Adrenal gland (tissue), 9 donors: ENCODE measurements at regions not wholly inside any gene's neighbourhood (a gene's known extent, or its start where the extent isn't known, plus 50 kb on each side); places are given as distances from the start of the nearest gene placed in this dataset.

Experiments used
- DNase-seq, 7 donors: peaks; one replicate each; pipeline ENCODE4 v3.0.0-alpha.2; 2019 to 2020
- H3K27ac ChIP-seq, 5 donors: fragments of 200-600 bp; sonication (generic) in 4 of 5; 1 replicate in 3 of 5; 2 replicates in 2 of 5; pipeline versions ENCODE4 v1.5.1 to v1.8.0; 2016 to 2020; ENCODE audit warnings: mild to moderate bottlenecking in 1 of 5
- H3K27me3 ChIP-seq: fragments of 200-600 bp; 2 replicates; pipeline ENCODE4 v1.8.0; 2021
- H3K36me3 ChIP-seq, 2 donors: fragments of 200-600 bp; replicated peaks in 1 of 2; 1 replicate in 1 of 2; 2 replicates in 1 of 2; pipeline versions ENCODE4 v1.5.1 to v1.8.0; 2018 to 2022
- H3K4me1 ChIP-seq, 2 donors: fragments of 200-600 bp; replicated peaks in 1 of 2; 1 replicate in 1 of 2; 2 replicates in 1 of 2; pipeline versions ENCODE4 v1.5.1 to v1.8.0; 2018 to 2021
- H3K4me3 ChIP-seq, 4 donors: fragments of 200-600 bp; sonication (generic) in 3 of 4; one replicate each; pipeline ENCODE4 v1.5.1; 2016 to 2018
- H3K9me3 ChIP-seq, 3 donors: fragments of 200-600 bp; sonication (generic) in 1 of 3; replicated peaks in 1 of 3; 1 replicate in 2 of 3; 2 replicates in 1 of 3; pipeline versions ENCODE4 v1.5.1 to v1.8.0; 2016 to 2021
- POLR2A ChIP-seq, 2 donors: fragments of 450-650 bp; IDR thresholded peaks; one replicate each; pipeline ENCODE4 v1.6.1; 2017; ENCODE audit warnings: antibody characterized with exemption in 2 of 2, mild to moderate bottlenecking in 2 of 2, moderate library complexity in 1 of 2
- WGBS, 4 donors: extraction: QIAGEN DNeasy Blood & Tissue Kit in 2 of 4; methylation state at CpG; one replicate each; pipeline versions ENCODE4 v1.1.5 to v1.1.7; 2013 to 2017; 5-methylcytosine and 5-hydroxymethylcytosine counted together
- intact Hi-C, 2 donors: fragments of 100-400 bp; cut with DNase I; formaldehyde crosslinking; loops; one replicate each; pipeline versions ENCODE4 v1.14.1 to v1.15.0; 2022 to 2023
- TF ChIP-seq, protein P1 (sequence below), 6 experiments: fragments of 450-650 bp in 4 of 6; fragments of 200-600 bp in 2 of 6; sonication (generic) in 1 of 6; IDR thresholded peaks; 1 replicate in 5 of 6; 2 replicates in 1 of 6; pipeline versions ENCODE4 v1.5.1 to v1.8.0; 2016 to 2021; ENCODE audit warnings: antibody characterized with exemption in 6 of 6, mild to moderate bottlenecking in 2 of 6, moderate library complexity in 1 of 6
- donor health status: healthy with polysubstance abuse.
- donor health status: Bipolar disorder and iron deficiency.
- donor health status: DM: yes; HTN: yes; CAD: no.
- donor health status: DM: no; HTN: no; CAD: no.
- donor health status: DM: no; HTN: no; CAD: no.

DNA sequence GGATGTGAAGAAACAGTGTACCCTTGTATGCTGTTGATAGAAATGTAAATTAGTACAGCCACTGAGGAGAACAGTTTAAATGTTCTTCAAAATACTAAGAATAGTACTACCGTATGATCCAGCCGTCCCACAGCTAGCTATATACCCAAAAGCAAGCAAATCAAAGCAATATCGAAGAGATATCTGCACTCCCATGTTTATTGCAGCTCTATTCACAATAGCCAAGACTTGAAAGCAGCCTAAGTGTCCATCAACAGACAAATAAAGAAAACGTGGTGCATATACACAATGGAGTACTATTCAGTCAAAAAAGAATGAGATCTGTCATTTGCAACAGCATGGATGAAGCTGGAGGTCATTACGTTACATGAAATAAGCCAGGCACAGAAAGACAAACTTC lies 88.5 kb upstream of the SLC38A4 start:
- H3K4me1 ChIP-seq, result no peaks in the 10 kb centered on the region
- no peak for TF ChIP-seq POLR2A (IDR thresholded peaks at IDR 0.05)
- TF ChIP-seq, protein P1, sequence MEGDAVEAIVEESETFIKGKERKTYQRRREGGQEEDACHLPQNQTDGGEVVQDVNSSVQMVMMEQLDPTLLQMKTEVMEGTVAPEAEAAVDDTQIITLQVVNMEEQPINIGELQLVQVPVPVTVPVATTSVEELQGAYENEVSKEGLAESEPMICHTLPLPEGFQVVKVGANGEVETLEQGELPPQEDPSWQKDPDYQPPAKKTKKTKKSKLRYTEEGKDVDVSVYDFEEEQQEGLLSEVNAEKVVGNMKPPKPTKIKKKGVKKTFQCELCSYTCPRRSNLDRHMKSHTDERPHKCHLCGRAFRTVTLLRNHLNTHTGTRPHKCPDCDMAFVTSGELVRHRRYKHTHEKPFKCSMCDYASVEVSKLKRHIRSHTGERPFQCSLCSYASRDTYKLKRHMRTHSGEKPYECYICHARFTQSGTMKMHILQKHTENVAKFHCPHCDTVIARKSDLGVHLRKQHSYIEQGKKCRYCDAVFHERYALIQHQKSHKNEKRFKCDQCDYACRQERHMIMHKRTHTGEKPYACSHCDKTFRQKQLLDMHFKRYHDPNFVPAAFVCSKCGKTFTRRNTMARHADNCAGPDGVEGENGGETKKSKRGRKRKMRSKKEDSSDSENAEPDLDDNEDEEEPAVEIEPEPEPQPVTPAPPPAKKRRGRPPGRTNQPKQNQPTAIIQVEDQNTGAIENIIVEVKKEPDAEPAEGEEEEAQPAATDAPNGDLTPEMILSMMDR (IDR thresholded peaks at IDR 0.05), result no peak
- no peak for DNase-seq
- no peak overlapping the region for H3K4me3 ChIP-seq
- intact Hi-C loops, result no loop called here
- H3K27me3 ChIP-seq, result no peaks in the 10 kb centered on the region
- no peaks in the 10 kb centered on the region for H3K9me3 ChIP-seq
- H3K27ac ChIP-seq, result no peak overlapping the region
- WGBS, 4 donors, result 78 to 86% (median 80%) methylated on average over 5 of the region's 5 CpGs
- H3K36me3 ChIP-seq, result no peaks in the 10 kb centered on the region

DNA sequence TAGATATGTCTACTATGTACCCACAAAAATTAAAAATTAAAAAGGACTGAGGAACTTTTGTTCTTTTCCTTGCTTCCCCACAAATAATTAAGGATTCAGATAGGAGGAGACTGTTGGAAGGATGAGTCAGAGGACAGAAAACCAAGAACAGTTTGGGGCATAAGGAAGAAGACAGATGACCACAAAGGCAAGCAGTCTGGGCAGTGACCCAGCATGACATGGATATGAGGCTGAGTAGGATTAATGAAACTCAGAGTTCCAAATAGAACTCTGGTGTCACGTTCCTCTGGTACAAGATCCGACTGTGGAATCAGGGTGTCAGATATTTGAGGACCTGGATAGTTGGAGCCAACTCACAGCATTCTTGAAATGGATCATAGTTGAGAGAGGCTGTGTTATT lies 89.3 kb upstream of the SLC38A4 start:
- no peaks in the 10 kb centered on the region for H3K4me1 ChIP-seq
- no peak overlapping the region for H3K4me3 ChIP-seq
- no peaks in the 10 kb centered on the region for H3K36me3 ChIP-seq
- H3K27me3 ChIP-seq, result no peaks in the 10 kb centered on the region
- DNase-seq, result peak in 6 of 7 donors; percentile 28 to 71 (median 44)
- no peaks in the 10 kb centered on the region for H3K9me3 ChIP-seq
- intact Hi-C loops, result no loop called here
- no peak overlapping the region for H3K27ac ChIP-seq
- no peak for TF ChIP-seq POLR2A (IDR thresholded peaks at IDR 0.05)
- TF ChIP-seq, protein P1 (IDR thresholded peaks at IDR 0.05), result no peak
- 27 to 71% (median 42%) methylated on average over 2 of the region's 2 CpGs for WGBS, 4 donors

DNA sequence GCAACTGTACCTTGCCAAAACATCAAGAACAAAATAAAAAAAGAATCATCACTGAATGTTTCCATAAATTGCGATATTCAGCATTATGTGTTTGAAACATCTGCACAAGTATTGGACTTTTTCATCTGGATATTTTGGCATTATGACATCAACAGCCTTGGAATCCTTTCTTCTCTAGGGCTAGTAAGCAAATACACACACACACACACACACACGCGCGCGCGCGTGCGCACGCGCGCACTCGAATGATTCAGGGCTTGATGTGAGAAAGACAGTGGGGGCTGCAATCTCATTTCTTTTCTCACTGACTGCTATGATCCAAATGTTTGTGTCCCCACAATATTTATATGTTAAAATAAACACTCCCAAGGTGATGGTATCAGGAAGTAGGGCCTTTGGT lies 90.0 kb upstream of the SLC38A4 start:
- Histone ChIP-seq H3K4me3 (no peak overlapping the region), H3K9me3 (no peaks in the 10 kb centered on the region), H3K27me3 (no peaks in the 10 kb centered on the region), H3K27ac (no peak overlapping the region), H3K36me3 (no peaks in the 10 kb centered on the region), H3K4me1 (no peaks in the 10 kb centered on the region)
- no peak for DNase-seq
- 62 to 88% (median 69%) methylated on average over 11 to 12 of the region's 12 CpGs for WGBS, 4 donors
- intact Hi-C loops, result no loop called here
- no peak for TF ChIP-seq POLR2A (IDR thresholded peaks at IDR 0.05)
- TF ChIP-seq, protein P1 (IDR thresholded peaks at IDR 0.05), result no peak

DNA sequence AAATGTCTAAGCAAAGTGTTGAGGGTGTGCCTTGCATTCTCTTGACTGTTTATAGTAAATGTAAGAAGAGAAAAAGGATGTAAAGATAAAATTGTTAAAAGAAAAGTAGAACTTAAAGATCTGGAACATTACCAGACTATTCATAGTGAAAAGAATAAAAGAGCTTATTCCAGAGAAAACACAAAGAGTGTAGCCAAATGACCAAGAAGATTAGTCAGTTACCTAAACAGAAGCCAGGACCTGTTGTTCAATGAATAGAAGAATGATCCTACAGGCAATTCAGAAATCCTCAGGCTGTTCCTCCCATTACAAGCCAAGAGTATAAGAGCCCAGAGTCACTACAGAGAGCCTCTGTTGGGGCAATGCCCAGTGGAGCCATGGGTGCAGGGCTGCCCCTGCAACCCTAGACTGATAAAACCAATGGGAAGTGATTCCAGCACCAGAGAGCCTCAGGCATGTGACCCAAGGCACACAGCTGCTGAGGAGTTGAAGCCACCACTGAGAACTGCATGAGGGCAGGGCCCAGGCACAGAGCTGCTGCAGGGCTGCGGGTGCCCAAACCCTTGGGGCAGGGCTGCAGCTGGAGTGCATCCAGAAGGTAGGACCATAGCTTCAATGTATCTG lies 91.1 kb upstream of the SLC38A4 start:
- H3K36me3 ChIP-seq, result no peaks in the 10 kb centered on the region
- intact Hi-C loops, result no loop called here
- H3K4me3 ChIP-seq, result no peak overlapping the region
- no peaks in the 10 kb centered on the region for H3K27me3 ChIP-seq
- TF ChIP-seq POLR2A (IDR thresholded peaks at IDR 0.05), result no peak
- TF ChIP-seq, protein P1 (IDR thresholded peaks at IDR 0.05), result no peak
- H3K4me1 ChIP-seq, result no peaks in the 10 kb centered on the region
- WGBS, 4 donors, result 67 to 95% (median 94%) methylated on average over 1 of the region's 1 CpG; no CpG with 5 or more reads in 1 of the 4 donors
- no peaks in the 10 kb centered on the region for H3K9me3 ChIP-seq
- no peak for DNase-seq
- no peak overlapping the region for H3K27ac ChIP-seq
